SK-N-SH (cell line): ENCODE measurements at regions not wholly inside any gene's neighbourhood (a gene's known extent, or its start where the extent isn't known, plus 50 kb on each side); places are given as distances from the start of the nearest gene placed in this dataset.

Source experiments
- CTCF ChIA-PET: fragments of 300-600, 350-600 bp; formaldehyde crosslinking; extraction: SDS; loops from one replicate; lab custom pipeline; 2021; lab: Yijun Ruan, JAX
- POLR2A ChIA-PET: fragments of 350-600 bp; sonication (Branson Sonifier 250); formaldehyde crosslinking; extraction: SDS; loops from one replicate; lab custom pipeline; 2020; ENCODE audit warnings: antibody characterized with exemption, inconsistent platforms; lab: Yijun Ruan, JAX
- DNase-seq: peaks from one replicate; pipeline ENCODE4 v3.0.0; 2012
- H2AFZ ChIP-seq: fragments of 200-600 bp; sonication (generic); 2 replicates; pipeline ENCODE4 v1.8.1; 2016; ENCODE audit warnings: antibody characterized with exemption, mild to moderate bottlenecking, low read depth
- H3F3A ChIP-seq: fragments of 200-600 bp; sonication (generic); replicated peaks from 2 replicates; pipeline ENCODE3; 2016; ENCODE audit warnings: antibody characterized with exemption, mild to moderate bottlenecking; ENCODE audit not compliant: insufficient read depth
- H3K27ac ChIP-seq, 2 experiments: fragments of 200-500 bp in 1 of 2; fragments of 200-600 bp in 1 of 2; sonication (Bioruptor generic) in 1 of 2; sonication (generic), shearing (Covaris generic) in 1 of 2; 2 replicates each; pipeline versions ENCODE4 v1.5.1 to v1.6.1; 2014 to 2016; ENCODE audit warnings: low read depth in 2 of 2, inconsistent platforms in 1 of 2, low read length in 1 of 2, mild to moderate bottlenecking in 1 of 2, mixed read lengths in 1 of 2
- H3K27me3 ChIP-seq: fragments of 200-600 bp; sonication (generic), shearing (Covaris generic); 2 replicates; pipeline ENCODE4 v1.6.1; 2016; ENCODE audit warnings: mixed run types; ENCODE audit not compliant: insufficient read depth
- H3K36me3 ChIP-seq, 2 experiments: fragments of 200-500 bp in 1 of 2; fragments of 200-600 bp in 1 of 2; sonication (Bioruptor generic) in 1 of 2; sonication (generic) in 1 of 2; replicated peaks in 1 of 2; 2 replicates each; pipeline versions ENCODE3 to v1.5.1; 2014 to 2016; ENCODE audit warnings: low read length in 1 of 2, mild to moderate bottlenecking in 1 of 2; ENCODE audit not compliant: insufficient read depth in 2 of 2, control insufficient read depth in 1 of 2
- H3K4me1 ChIP-seq, 2 experiments: fragments of 200-500 bp in 1 of 2; fragments of 200-600 bp in 1 of 2; sonication (Bioruptor generic) in 1 of 2; sonication (generic), shearing (Covaris generic) in 1 of 2; 2 replicates each; pipeline versions ENCODE4 v1.5.1 to v1.6.1; 2014 to 2016; ENCODE audit warnings: low read depth in 1 of 2, low read length in 1 of 2, mixed run types in 1 of 2; ENCODE audit not compliant: insufficient read depth in 2 of 2, control insufficient read depth in 1 of 2
- H3K4me2 ChIP-seq: fragments of 200-600 bp; sonication (generic), shearing (Covaris generic); 2 replicates; pipeline ENCODE4 v1.6.1; 2017; ENCODE audit warnings: mixed run types
- H3K4me3 ChIP-seq, 2 experiments: fragments of 200-500 bp in 1 of 2; fragments of 200-600 bp in 1 of 2; sonication (Bioruptor generic) in 1 of 2; sonication (generic), shearing (Covaris generic) in 1 of 2; 2 replicates each; pipeline versions ENCODE4 v1.5.1 to v1.8.1; 2014 to 2016; ENCODE audit warnings: low read depth in 2 of 2, inconsistent platforms in 1 of 2, low read length in 1 of 2, mild to moderate bottlenecking in 1 of 2, mixed read lengths in 1 of 2, moderate library complexity in 1 of 2
- H3K79me2 ChIP-seq: fragments of 200-600 bp; sonication (generic); 2 replicates; pipeline ENCODE4 v1.8.1; 2017; ENCODE audit warnings: mild to moderate bottlenecking; ENCODE audit not compliant: insufficient read depth
- H3K9ac ChIP-seq: fragments of 200-600 bp; sonication (generic); 2 replicates; pipeline ENCODE4 v1.6.1; 2017; ENCODE audit warnings: mixed run types
- H3K9me2 ChIP-seq: fragments of 200-600 bp; sonication (generic); 2 replicates; pipeline ENCODE4 v1.6.1; 2017; ENCODE audit warnings: mixed run types
- H3K9me3 ChIP-seq: fragments of 200-600 bp; sonication (generic); 2 replicates; pipeline ENCODE4 v1.6.1; 2017; ENCODE audit warnings: mixed run types, mild to moderate bottlenecking, moderate library complexity
- H4K20me1 ChIP-seq: fragments of 200-600 bp; sonication (generic); 2 replicates; pipeline ENCODE4 v1.6.1; 2017; ENCODE audit warnings: mild to moderate bottlenecking, mixed run types; ENCODE audit not compliant: insufficient read depth
- EZH2phosphoT487 ChIP-seq: fragments of 200-600 bp; sonication (generic); IDR thresholded peaks from 2 replicates; pipeline ENCODE4 v1.6.1; 2017; ENCODE audit warnings: low read depth, mixed run types, mild to moderate bottlenecking, antibody characterized with exemption, moderate library complexity, borderline replicate concordance
- FOSL2 ChIP-seq: IDR thresholded peaks from 2 replicates; pipeline ENCODE4 v1.4.0; 2012; ENCODE audit warnings: low read depth, mild to moderate bottlenecking, moderate library complexity, borderline replicate concordance
- FOXM1 ChIP-seq: IDR thresholded peaks from 2 replicates; pipeline ENCODE4 v1.4.0; 2012; ENCODE audit warnings: low read depth, mild to moderate bottlenecking
- JUND ChIP-seq: IDR thresholded peaks from 2 replicates; pipeline ENCODE4 v1.4.0; 2012
- NFIC ChIP-seq: IDR thresholded peaks from 2 replicates; pipeline ENCODE4 v1.4.0; 2012; ENCODE audit warnings: borderline replicate concordance
- NRF1 ChIP-seq: IDR thresholded peaks from 2 replicates; pipeline ENCODE4 v1.6.1; 2012; ENCODE audit warnings: low read depth, mild to moderate bottlenecking, low read length
- RAD21 ChIP-seq: IDR thresholded peaks from 2 replicates; pipeline ENCODE4 v1.6.1; 2012; ENCODE audit warnings: mild to moderate bottlenecking, low read length
- RCOR1 ChIP-seq: fragments of 150-350 bp; IDR thresholded peaks from 2 replicates; pipeline ENCODE4 v1.6.1; 2017; ENCODE audit warnings: antibody characterized with exemption, low read length
- SMC3 ChIP-seq: IDR thresholded peaks from 2 replicates; pipeline ENCODE4 v1.6.1; 2012; ENCODE audit warnings: low read depth, low read length, improper control_type of control experiment
- TEAD4 ChIP-seq: IDR thresholded peaks from 2 replicates; pipeline ENCODE4 v1.4.0; 2012; ENCODE audit warnings: mild to moderate bottlenecking, borderline replicate concordance; ENCODE audit not compliant: insufficient read depth
- YY1 ChIP-seq: IDR thresholded peaks from 2 replicates; pipeline ENCODE4 v1.4.0; 2012; ENCODE audit warnings: low read depth, mild to moderate bottlenecking
- WGBS: methylation state at CpG from one replicate; pipeline ENCODE4 v1.1.6; 2017; ENCODE audit warnings: low lambda C conversion rate; 5-methylcytosine and 5-hydroxymethylcytosine counted together
- TF ChIP-seq, protein P1 (sequence below): IDR thresholded peaks from 2 replicates; pipeline ENCODE4 v1.4.0; 2012; ENCODE audit warnings: low read depth, borderline replicate concordance
- TF ChIP-seq, protein P2 (sequence below): IDR thresholded peaks from 2 replicates; pipeline ENCODE4 v1.6.1; 2012; ENCODE audit warnings: mild to moderate bottlenecking, low read depth, low read length, moderate library complexity
- TF ChIP-seq, protein P3 (sequence below): IDR thresholded peaks from 2 replicates; pipeline ENCODE4 v1.4.0; 2012; ENCODE audit warnings: low read depth
- TF ChIP-seq, protein P4 (sequence below): IDR thresholded peaks from 2 replicates; pipeline ENCODE4 v1.4.0; 2012; ENCODE audit warnings: low read depth, borderline replicate concordance

DNA sequence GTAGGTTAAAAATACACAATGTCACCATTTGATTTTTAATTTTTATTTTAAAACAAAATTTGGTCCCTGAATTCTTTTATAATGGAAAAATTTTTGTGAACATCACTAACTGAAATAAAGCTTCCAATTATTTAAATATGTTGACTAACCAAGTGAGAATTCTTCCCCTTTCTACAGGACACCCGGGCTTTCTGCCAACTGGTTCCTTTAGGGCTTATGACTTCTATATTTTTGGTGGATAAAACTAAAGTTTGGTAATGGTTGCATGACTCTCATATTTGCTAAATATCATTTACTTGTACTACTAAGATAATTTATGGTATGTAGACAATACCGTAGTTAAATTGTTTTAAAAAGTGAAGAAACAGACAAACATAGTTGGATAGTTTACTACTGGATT lies 291.0 kb upstream of the DOK6 start:
- ChIA-PET POLR2A (no interaction called here), CTCF (interaction anchor here (1.1 kb wide), 1 partner anchor 12 kb away, joined by 3 read pairs; no protein-coding TSS in a partner anchor)
- no peaks in the 10 kb centered on the region for H3K9me2 ChIP-seq
- TF ChIP-seq JUND (no peak), EZH2phosphoT487 (no peak), RCOR1 (no peak), FOSL2 (no peak), SMC3 (no peak), FOXM1 (no peak), NRF1 (no peak), TEAD4 (no peak), YY1 (no peak), RAD21 (no peak), NFIC (no peak)
- TF ChIP-seq, protein P1, sequence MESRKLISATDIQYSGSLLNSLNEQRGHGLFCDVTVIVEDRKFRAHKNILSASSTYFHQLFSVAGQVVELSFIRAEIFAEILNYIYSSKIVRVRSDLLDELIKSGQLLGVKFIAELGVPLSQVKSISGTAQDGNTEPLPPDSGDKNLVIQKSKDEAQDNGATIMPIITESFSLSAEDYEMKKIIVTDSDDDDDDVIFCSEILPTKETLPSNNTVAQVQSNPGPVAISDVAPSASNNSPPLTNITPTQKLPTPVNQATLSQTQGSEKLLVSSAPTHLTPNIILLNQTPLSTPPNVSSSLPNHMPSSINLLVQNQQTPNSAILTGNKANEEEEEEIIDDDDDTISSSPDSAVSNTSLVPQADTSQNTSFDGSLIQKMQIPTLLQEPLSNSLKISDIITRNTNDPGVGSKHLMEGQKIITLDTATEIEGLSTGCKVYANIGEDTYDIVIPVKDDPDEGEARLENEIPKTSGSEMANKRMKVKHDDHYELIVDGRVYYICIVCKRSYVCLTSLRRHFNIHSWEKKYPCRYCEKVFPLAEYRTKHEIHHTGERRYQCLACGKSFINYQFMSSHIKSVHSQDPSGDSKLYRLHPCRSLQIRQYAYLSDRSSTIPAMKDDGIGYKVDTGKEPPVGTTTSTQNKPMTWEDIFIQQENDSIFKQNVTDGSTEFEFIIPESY: no peak
- TF ChIP-seq, protein P2, sequence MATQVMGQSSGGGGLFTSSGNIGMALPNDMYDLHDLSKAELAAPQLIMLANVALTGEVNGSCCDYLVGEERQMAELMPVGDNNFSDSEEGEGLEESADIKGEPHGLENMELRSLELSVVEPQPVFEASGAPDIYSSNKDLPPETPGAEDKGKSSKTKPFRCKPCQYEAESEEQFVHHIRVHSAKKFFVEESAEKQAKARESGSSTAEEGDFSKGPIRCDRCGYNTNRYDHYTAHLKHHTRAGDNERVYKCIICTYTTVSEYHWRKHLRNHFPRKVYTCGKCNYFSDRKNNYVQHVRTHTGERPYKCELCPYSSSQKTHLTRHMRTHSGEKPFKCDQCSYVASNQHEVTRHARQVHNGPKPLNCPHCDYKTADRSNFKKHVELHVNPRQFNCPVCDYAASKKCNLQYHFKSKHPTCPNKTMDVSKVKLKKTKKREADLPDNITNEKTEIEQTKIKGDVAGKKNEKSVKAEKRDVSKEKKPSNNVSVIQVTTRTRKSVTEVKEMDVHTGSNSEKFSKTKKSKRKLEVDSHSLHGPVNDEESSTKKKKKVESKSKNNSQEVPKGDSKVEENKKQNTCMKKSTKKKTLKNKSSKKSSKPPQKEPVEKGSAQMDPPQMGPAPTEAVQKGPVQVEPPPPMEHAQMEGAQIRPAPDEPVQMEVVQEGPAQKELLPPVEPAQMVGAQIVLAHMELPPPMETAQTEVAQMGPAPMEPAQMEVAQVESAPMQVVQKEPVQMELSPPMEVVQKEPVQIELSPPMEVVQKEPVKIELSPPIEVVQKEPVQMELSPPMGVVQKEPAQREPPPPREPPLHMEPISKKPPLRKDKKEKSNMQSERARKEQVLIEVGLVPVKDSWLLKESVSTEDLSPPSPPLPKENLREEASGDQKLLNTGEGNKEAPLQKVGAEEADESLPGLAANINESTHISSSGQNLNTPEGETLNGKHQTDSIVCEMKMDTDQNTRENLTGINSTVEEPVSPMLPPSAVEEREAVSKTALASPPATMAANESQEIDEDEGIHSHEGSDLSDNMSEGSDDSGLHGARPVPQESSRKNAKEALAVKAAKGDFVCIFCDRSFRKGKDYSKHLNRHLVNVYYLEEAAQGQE: no peak
- TF ChIP-seq, protein P3, sequence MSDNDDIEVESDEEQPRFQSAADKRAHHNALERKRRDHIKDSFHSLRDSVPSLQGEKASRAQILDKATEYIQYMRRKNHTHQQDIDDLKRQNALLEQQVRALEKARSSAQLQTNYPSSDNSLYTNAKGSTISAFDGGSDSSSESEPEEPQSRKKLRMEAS: no peak
- TF ChIP-seq, protein P4, sequence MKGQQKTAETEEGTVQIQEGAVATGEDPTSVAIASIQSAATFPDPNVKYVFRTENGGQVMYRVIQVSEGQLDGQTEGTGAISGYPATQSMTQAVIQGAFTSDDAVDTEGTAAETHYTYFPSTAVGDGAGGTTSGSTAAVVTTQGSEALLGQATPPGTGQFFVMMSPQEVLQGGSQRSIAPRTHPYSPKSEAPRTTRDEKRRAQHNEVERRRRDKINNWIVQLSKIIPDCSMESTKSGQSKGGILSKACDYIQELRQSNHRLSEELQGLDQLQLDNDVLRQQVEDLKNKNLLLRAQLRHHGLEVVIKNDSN: no peak
- H3K4me1 ChIP-seq: no peaks in the 10 kb centered on the region; a peak in 1 of 4 replicates
- H3K4me3 ChIP-seq: no peak overlapping the region
- H3K27ac ChIP-seq: no peak overlapping the region
- no peak overlapping the region for H3K4me2 ChIP-seq
- no peaks in the 10 kb centered on the region for H3F3A ChIP-seq
- no peak overlapping the region for H2AFZ ChIP-seq
- no peaks in the 10 kb centered on the region for H3K9me3 ChIP-seq
- WGBS: 32% methylated on average over 2 of the region's 2 CpGs
- H3K27me3 ChIP-seq: no peaks in the 10 kb centered on the region
- H3K79me2 ChIP-seq: no peaks in the 10 kb centered on the region
- DNase-seq: no peak
- no peaks in the 10 kb centered on the region for H4K20me1 ChIP-seq
- H3K36me3 ChIP-seq: no peaks in the 10 kb centered on the region
- no peak overlapping the region for H3K9ac ChIP-seq
